Psoas muscle (tissue), 7 donors: ENCODE measurements at regions not wholly inside any gene's neighbourhood (a gene's known extent, or its start where the extent isn't known, plus 50 kb on each side); places are given as distances from the start of the nearest gene placed in this dataset.

ENCODE experiments used
- ATAC-seq, 4 donors: fragments of 200-7000 bp; cut with Tn5 transposase; one replicate each; pipeline ENCODE4 v1.9.1; 2020; ENCODE audit warnings: moderate library complexity in 3 of 4, mild to moderate bottlenecking in 2 of 4
- DNase-seq, 2 donors: peaks; one replicate each; pipeline ENCODE4 v3.0.0-alpha.2; 2020
- H3K27ac ChIP-seq: fragments of 200-600 bp; one replicate; pipeline ENCODE4 v1.8.0; 2022
- H3K27me3 ChIP-seq, 3 donors: fragments of 200-600 bp in 1 of 3; one replicate each; pipeline versions ENCODE4 v1.6.1 to v1.8.0; 2013 to 2022; ENCODE audit warnings: low read length in 2 of 3, mild to moderate bottlenecking in 2 of 3, moderate library complexity in 1 of 3; ENCODE audit not compliant: insufficient read depth in 3 of 3
- H3K36me3 ChIP-seq, 2 donors: fragments of 200-600 bp in 1 of 2; one replicate each; pipeline versions ENCODE4 v1.6.1 to v1.8.0; 2013 to 2022; ENCODE audit warnings: low read depth in 1 of 2, mild to moderate bottlenecking in 1 of 2, moderate library complexity in 1 of 2; ENCODE audit not compliant: insufficient read depth in 1 of 2
- H3K4me1 ChIP-seq: fragments of 200-600 bp; one replicate; pipeline ENCODE4 v1.8.0; 2022
- H3K4me3 ChIP-seq: fragments of 200-600 bp; one replicate; pipeline ENCODE4 v1.8.0; 2022; ENCODE audit warnings: mild to moderate bottlenecking
- H3K9me3 ChIP-seq: fragments of 200-600 bp; one replicate; pipeline ENCODE4 v1.8.0; 2022
- WGBS, 3 donors: extraction: QIAGEN DNeasy Blood & Tissue Kit; methylation state at CpG; one replicate each; pipeline versions ENCODE4 v1.1.6 to v1.1.7; 2013; 5-methylcytosine and 5-hydroxymethylcytosine counted together
- intact Hi-C, 2 donors: fragments of 100-400 bp; cut with DNase I; formaldehyde crosslinking; loops; one replicate each; pipeline versions ENCODE4 v1.11.0 to v1.14.2; 2022
- TF ChIP-seq, protein P1 (sequence below): fragments of 200-600 bp; IDR thresholded peaks from one replicate; pipeline ENCODE4 v1.8.0; 2022; ENCODE audit warnings: antibody characterized with exemption
- donor health status: healthy with polysubstance abuse.
- donor health status: DM: no; HTN: no; CAD: no; lungs with moderate emphysema.
- donor health status: Bipolar disorder and iron deficiency.
- donor health status: healthy.
- donor health status: DM: yes; HTN: yes; CAD: no.
- donor health status: DM: no; HTN: no; CAD: no.
- donor health status: DM: yes; HTN: yes; CAD: no.

- ATAC-seq (no peak), DNase-seq (no peak)
- intact Hi-C loops, result loop anchor here in 1 of 2 donors (5.0 to 10.0 kb wide), 2 partner anchors 104 to 481 kb away; partner anchors contain the start of gene NR3C1
- H3K4me3 ChIP-seq, result no peak overlapping the region
- no peaks in the 10 kb centered on the region for H3K9me3 ChIP-seq
- H3K27ac ChIP-seq, result no peak overlapping the region
- H3K4me1 ChIP-seq, result peaks cover 35% of the 10 kb centered on the region
- H3K27me3 ChIP-seq, result no peaks in the 10 kb centered on the region
- 92 to 100% (median 100%) methylated on average over 1 of the region's 1 CpG for WGBS, 3 donors
- TF ChIP-seq, protein P1, sequence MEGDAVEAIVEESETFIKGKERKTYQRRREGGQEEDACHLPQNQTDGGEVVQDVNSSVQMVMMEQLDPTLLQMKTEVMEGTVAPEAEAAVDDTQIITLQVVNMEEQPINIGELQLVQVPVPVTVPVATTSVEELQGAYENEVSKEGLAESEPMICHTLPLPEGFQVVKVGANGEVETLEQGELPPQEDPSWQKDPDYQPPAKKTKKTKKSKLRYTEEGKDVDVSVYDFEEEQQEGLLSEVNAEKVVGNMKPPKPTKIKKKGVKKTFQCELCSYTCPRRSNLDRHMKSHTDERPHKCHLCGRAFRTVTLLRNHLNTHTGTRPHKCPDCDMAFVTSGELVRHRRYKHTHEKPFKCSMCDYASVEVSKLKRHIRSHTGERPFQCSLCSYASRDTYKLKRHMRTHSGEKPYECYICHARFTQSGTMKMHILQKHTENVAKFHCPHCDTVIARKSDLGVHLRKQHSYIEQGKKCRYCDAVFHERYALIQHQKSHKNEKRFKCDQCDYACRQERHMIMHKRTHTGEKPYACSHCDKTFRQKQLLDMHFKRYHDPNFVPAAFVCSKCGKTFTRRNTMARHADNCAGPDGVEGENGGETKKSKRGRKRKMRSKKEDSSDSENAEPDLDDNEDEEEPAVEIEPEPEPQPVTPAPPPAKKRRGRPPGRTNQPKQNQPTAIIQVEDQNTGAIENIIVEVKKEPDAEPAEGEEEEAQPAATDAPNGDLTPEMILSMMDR, result no peak
- no peaks in the 10 kb centered on the region for H3K36me3 ChIP-seq
These were observed 102.4 kb upstream of the NR3C1 start for GRCh38 chr5:143505934-143506333.

DNA sequence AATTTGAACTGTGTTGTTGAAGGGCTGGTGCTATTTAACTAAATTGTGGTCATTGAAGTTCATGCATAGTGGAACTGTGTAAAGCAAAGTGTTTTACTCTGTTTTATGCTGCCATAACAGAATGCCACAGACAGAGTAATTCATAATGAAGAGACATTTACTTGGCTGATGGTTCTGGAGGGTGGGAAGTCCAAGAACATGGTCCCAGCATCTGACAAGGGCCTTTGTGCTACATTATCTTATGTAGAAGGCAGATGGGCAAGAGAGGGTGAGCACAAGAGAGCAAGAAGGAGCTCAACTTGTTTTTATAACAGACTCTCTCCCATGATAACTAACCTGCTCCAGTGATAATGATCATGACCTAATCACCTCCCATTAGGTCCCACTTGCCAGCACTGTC, 101.9 kb upstream of the NR3C1 start:
- TF ChIP-seq, protein P1, result no peak
- Histone ChIP-seq H3K27ac (no peak overlapping the region), H3K27me3 (no peaks in the 10 kb centered on the region), H3K4me3 (no peak overlapping the region), H3K36me3 (no peaks in the 10 kb centered on the region), H3K4me1 (peaks cover 35% of the 10 kb centered on the region), H3K9me3 (no peaks in the 10 kb centered on the region)
- ATAC-seq, result no peak
- DNase-seq, result no peak
- intact Hi-C loops, result loop anchor here in 1 of 2 donors (5.0 to 10.0 kb wide), 2 partner anchors 103 to 481 kb away; partner anchors contain the start of gene NR3C1

DNA sequence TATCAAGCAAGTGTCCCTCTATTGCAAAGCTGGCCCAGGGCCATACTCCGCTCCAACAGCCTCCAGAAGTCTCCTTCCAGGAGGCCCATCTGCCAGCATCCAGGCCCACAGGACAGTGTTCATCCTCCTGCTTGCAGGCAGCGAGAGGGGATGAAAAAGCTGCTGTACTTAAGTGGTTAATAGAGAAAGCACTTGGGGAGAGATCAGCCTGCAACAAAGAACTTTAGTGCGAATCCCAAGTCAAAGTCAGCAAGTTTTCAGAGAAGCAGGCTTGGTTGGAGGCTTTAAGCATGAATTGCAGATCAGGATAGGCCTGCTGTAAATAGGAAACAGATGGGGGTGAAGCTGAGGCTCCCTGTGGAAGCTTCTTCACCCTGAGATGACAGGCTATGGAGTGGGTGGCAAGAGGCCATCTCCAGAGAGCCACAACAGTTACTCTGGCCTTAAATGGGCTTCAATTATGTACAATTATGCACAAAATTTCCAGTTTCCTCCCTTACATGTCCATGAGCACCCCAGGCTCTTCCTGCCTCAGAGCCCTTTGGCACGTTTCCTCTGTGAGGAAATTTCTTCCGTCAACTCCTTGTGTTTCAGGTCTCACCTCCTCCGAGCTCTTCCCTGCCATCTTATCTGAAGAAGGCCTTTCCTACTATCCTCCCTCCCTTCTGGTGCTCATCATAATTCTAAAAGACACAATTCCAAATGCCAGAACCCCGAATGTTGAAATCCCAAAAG, 98.0 kb upstream of the NR3C1 start:
- no peaks in the 10 kb centered on the region for H3K9me3 ChIP-seq
- ATAC-seq (no peak), DNase-seq (peak; percentile 50 to 64)
- no peak overlapping the region for H3K4me3 ChIP-seq
- H3K27ac ChIP-seq, result no peak overlapping the region
- H3K4me1 ChIP-seq, result peaks cover 4% of the 10 kb centered on the region
- 82 to 85% (median 83%) methylated on average over 7 of the region's 7 CpGs for WGBS, 3 donors
- no peaks in the 10 kb centered on the region for H3K36me3 ChIP-seq
- TF ChIP-seq, protein P1, result no peak
- intact Hi-C loops, result loop anchor here in 1 of 2 donors (10.0 kb wide), 1 partner anchor 477 kb away; no protein-coding TSS in a partner anchor
- no peaks in the 10 kb centered on the region for H3K27me3 ChIP-seq

GRCh38 chr5:143499480-143500114, 96.1 kb upstream of the NR3C1 start:
- intact Hi-C loops, result loop anchor here in 1 of 2 donors (10.0 kb wide), 1 partner anchor 475 kb away; no protein-coding TSS in a partner anchor
- no peak overlapping the region for H3K4me3 ChIP-seq
- DNase-seq (no peak), ATAC-seq (peak in 2 of 4 donors; percentile 35 to 51)
- no peaks in the 10 kb centered on the region for H3K36me3 ChIP-seq
- no peaks in the 10 kb centered on the region for H3K9me3 ChIP-seq
- peaks cover 19% of the 10 kb centered on the region for H3K4me1 ChIP-seq
- no peak overlapping the region for H3K27ac ChIP-seq
- no peaks in the 10 kb centered on the region for H3K27me3 ChIP-seq
- TF ChIP-seq, protein P1, result no peak
- WGBS, 3 donors, result 36 to 41% (median 39%) methylated on average over 2 of the region's 2 CpGs
